Breast epithelium (tissue), 4 donors: ENCODE measurements at regions not wholly inside any gene's neighbourhood (a gene's known extent, or its start where the extent isn't known, plus 50 kb on each side); places are given as distances from the start of the nearest gene placed in this dataset.
A peak's percentile ranks its signal among the peaks of the same experiment; 100 is the strongest.

ENCODE experiments used
- DNase-seq, 2 donors: peaks; one replicate each; pipeline ENCODE4 v3.0.0-alpha.2; 2019; ENCODE audit warnings: low spot score in 2 of 2
- H3K27ac ChIP-seq, 2 donors: fragments of 200-600 bp; sonication (generic) in 1 of 2; one replicate each; pipeline ENCODE4 v1.5.1; 2016 to 2019; ENCODE audit warnings: mild to moderate bottlenecking in 1 of 2
- H3K27me3 ChIP-seq, 2 donors: fragments of 200-600 bp; sonication (generic) in 1 of 2; one replicate each; pipeline versions ENCODE4 v1.5.1 to v1.6.0; 2017 to 2019; ENCODE audit warnings: control low read depth in 1 of 2, mild to moderate bottlenecking in 1 of 2
- H3K36me3 ChIP-seq: fragments of 200-600 bp; one replicate; pipeline ENCODE4 v1.5.1; 2019
- H3K4me1 ChIP-seq, 2 donors: fragments of 200-600 bp; sonication (generic); one replicate each; pipeline ENCODE4 v1.5.1; 2016 to 2019; ENCODE audit warnings: control low read depth in 1 of 2
- H3K4me3 ChIP-seq, 3 donors: fragments of 200-600 bp; sonication (generic); 1 replicate in 2 of 3; 2 replicates in 1 of 3; pipeline ENCODE4 v1.5.1; 2016 to 2019; ENCODE audit warnings: mild to moderate bottlenecking in 3 of 3, moderate library complexity in 2 of 3
- H3K9me3 ChIP-seq, 2 donors: fragments of 200-600 bp; sonication (generic) in 1 of 2; one replicate each; pipeline ENCODE4 v1.5.1; 2016 to 2019; ENCODE audit warnings: control low read depth in 1 of 2
- CTCF ChIP-seq, 3 donors: fragments of 450-650 bp; IDR thresholded peaks; one replicate each; pipeline ENCODE4 v1.5.1; 2016 to 2017; ENCODE audit warnings: antibody characterized with exemption in 3 of 3, mild to moderate bottlenecking in 3 of 3, moderate library complexity in 3 of 3
- POLR2A ChIP-seq: fragments of 450-650 bp; IDR thresholded peaks from one replicate; pipeline ENCODE4 v1.6.1; 2016; ENCODE audit warnings: antibody characterized with exemption, mild to moderate bottlenecking, moderate library complexity
- POLR2AphosphoS5 ChIP-seq, 3 donors: sonication (generic); formaldehyde crosslinking; IDR thresholded peaks; one replicate each; pipeline ENCODE4 v1.6.1; 2017; ENCODE audit warnings: antibody characterized with exemption in 3 of 3
- intact Hi-C: fragments of 100-400 bp; cut with DNase I; formaldehyde crosslinking; loops from one replicate; pipeline ENCODE4 v1.15.1; 2023; ENCODE audit warnings: low total_unique reads

DNA sequence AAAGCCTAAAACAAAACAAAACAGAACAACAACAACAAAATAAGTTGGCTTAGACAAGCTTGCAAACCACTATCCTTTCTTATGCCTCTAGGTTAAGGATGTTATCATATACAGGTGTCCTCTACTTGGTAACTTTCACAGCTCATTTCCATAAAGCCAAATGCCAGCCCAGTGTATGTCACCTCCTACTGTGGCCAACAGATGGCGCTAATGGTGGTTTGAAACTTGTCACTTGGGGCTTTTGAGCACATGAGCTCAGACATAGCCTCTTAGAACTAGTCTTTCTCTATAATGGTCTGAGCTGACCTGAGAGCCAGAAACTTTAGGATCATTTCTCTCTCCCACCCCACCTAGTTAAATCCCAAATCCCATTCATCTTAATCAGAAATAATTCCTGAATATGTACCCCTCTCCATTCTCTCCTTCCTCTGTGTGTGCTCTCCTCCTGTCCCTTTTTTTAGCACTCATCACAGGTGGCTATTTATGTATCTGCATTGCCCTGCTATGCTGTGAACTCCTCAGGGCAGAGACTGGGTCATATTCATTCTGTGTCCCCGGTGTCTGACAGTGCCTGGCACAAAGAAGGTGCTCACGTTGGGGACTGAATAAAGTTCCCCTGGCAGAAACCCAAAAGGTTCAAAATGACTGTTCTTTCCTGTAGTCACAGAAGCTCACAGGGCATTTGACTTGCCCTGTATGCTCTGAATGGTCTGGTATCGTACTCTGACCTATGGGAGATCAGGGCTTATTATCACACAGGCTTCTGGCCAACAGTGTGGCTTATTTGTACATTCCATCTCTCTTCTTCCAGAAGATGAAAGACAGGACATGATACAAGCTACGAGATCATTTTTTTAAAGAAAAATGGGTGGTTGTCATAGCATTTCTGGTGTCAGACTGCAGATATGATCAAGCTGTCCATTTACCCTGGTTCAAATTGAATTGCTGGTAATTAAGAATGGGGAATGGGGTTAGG, 319.3 kb upstream of the AZI2 start:
- Histone ChIP-seq H3K27ac (no peak overlapping the region), H3K4me3 (no peak overlapping the region), H3K4me1 (no peaks in the 10 kb centered on the region), H3K36me3 (no peaks in the 10 kb centered on the region), H3K9me3 (no peaks in the 10 kb centered on the region), H3K27me3 (no peaks in the 10 kb centered on the region)
- intact Hi-C loops: no loop called here
- no peak for TF ChIP-seq POLR2A
- TF ChIP-seq POLR2AphosphoS5 (IDR thresholded peaks at IDR 0.05): no peak
- TF ChIP-seq CTCF (IDR thresholded peaks at IDR 0.05): peak; percentile 36 to 52 (median 45)
- peak in 1 of 2 donors; percentile 46 for DNase-seq

- TF ChIP-seq CTCF (IDR thresholded peaks at IDR 0.05) (no peak), POLR2A (no peak), POLR2AphosphoS5 (IDR thresholded peaks at IDR 0.05) (no peak)
- Histone ChIP-seq H3K9me3 (no peaks in the 10 kb centered on the region), H3K36me3 (no peaks in the 10 kb centered on the region), H3K4me3 (no peak overlapping the region), H3K27me3 (no peaks in the 10 kb centered on the region), H3K4me1 (no peaks in the 10 kb centered on the region), H3K27ac (no peak overlapping the region)
- intact Hi-C loops: no loop called here
- no peak for DNase-seq
Observed at GRCh38 chr3:28669870-28670269, 321.2 kb upstream of the AZI2 start.

DNA sequence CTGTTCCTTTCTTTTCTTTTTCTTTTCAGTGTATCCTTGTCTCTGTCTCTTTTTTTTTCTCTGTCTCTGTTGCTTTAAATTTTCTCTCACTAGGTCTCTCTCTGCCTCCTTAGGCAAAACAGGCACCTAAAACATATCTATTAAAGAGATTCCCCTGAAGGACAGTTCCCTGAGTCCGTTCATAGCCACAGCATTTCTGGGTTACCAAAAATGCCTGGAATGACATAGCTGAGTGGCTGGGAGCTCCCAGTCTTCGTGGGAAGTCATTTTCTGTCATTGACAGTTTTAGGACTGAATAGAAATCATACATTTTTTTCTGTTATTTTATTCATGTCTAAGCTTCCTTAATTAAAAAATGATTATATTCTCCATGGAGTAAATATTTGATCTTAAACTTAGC, 323.8 kb upstream of the AZI2 start:
- H3K27me3 ChIP-seq: no peaks in the 10 kb centered on the region
- no peak overlapping the region for H3K27ac ChIP-seq
- no peak for TF ChIP-seq POLR2AphosphoS5 (IDR thresholded peaks at IDR 0.05)
- no peaks in the 10 kb centered on the region for H3K36me3 ChIP-seq
- intact Hi-C loops: no loop called here
- no peak for DNase-seq
- H3K9me3 ChIP-seq: no peaks in the 10 kb centered on the region
- no peak overlapping the region for H3K4me3 ChIP-seq
- no peaks in the 10 kb centered on the region for H3K4me1 ChIP-seq

DNA sequence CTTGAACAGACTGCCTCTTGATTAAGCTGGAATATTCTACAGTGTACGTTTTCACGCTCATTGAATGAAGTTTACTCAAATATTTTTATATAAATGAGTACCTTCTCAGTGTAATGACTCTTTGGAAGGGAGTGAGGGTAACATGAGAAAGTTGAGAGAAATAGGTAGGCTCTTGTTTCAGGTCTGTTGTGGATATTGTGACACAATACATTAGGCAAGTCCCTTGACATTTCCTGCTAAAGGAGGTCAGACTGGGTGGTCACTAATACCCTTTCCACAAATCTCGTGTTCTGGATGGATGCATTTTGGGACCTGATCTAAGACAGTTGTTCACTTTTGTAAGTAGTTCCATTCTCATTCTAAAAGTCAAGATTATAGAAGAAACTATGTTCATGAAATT, 324.8 kb upstream of the AZI2 start:
- no peak overlapping the region for H3K4me3 ChIP-seq
- H3K9me3 ChIP-seq: no peaks in the 10 kb centered on the region
- H3K4me1 ChIP-seq: no peaks in the 10 kb centered on the region
- no peaks in the 10 kb centered on the region for H3K27me3 ChIP-seq
- intact Hi-C loops: no loop called here
- H3K36me3 ChIP-seq: no peaks in the 10 kb centered on the region
- no peak for DNase-seq
- no peak overlapping the region for H3K27ac ChIP-seq
- TF ChIP-seq POLR2A (no peak), POLR2AphosphoS5 (IDR thresholded peaks at IDR 0.05) (no peak), CTCF (IDR thresholded peaks at IDR 0.05) (no peak)

DNA sequence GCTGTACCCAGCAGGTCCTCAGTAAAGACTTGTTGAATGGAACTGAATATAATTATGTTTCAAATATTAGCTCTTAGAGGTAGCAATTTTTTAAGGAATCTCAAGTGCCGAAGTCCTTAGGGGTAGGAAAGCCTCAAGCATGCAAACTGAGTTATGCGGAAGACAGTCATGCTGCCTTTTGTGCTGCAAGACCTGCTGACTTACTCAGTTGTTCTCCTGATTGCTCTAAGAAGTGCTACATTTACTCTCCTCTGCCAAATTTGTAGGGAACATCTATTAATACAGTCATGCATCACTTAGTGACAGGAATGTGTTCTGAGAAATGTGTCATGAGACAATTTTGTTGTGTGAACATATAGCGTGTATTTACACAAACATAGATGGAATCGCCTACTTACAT, 325.6 kb upstream of the AZI2 start:
- Histone ChIP-seq H3K9me3 (no peaks in the 10 kb centered on the region), H3K27me3 (no peaks in the 10 kb centered on the region), H3K4me1 (no peaks in the 10 kb centered on the region), H3K4me3 (no peak overlapping the region), H3K36me3 (no peaks in the 10 kb centered on the region), H3K27ac (no peak overlapping the region)
- DNase-seq: no peak
- no peak for TF ChIP-seq POLR2AphosphoS5 (IDR thresholded peaks at IDR 0.05)
- no peak for TF ChIP-seq POLR2A
- TF ChIP-seq CTCF (IDR thresholded peaks at IDR 0.05): no peak
- intact Hi-C loops: no loop called here
